ENCODE measurements at regions not wholly inside any gene's neighbourhood (a gene's known extent, or its start where the extent isn't known, plus 50 kb on each side); places are given as distances from the start of the nearest gene placed in this dataset.

DNA sequence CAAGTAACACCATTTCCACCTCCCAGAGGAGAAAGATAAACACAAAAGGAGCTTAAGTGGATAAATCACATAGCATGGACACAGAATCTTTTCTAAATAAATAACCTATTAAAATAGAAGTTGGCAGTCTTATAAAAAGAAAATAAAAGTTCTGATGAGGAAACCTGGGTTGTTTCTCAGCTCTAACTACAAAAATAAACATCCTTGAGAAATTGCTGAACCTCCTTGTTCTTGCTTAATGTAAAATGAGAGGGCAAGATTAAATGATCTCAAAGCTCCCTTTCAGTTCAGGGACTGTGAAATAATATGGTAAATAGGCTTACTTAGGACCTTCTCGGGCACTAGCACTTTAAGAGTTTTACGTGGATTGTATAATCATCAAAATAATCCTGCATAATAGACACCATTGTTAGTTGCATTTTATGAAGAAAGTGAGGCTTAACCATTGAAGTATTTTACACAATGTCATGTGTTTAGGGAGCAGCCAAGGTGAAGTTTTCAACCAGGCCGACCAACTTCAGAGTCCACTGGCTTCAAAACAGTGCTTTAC lies 214.0 kb upstream of the NOVA1 start:
- no peaks in the 10 kb centered on the region for H3K36me3 ChIP-seq (ENCODE audit: control insufficient read depth, insufficient read depth, low read length)
- no peak overlapping the region for H3K27ac ChIP-seq (ENCODE audit: low read depth, low read length)
- no peak for DNase-seq (ENCODE audit: low read depth in 4 of 6, low spot score in 6 of 6)
- H3K4me1 ChIP-seq (ENCODE audit: control insufficient read depth, insufficient read depth, low read length) = no peaks in the 10 kb centered on the region
- no peak overlapping the region for H3K4me3 ChIP-seq (ENCODE audit: low read depth, low read length)
- WGBS (ENCODE audit: insufficient coverage) = no CpG with 5 or more reads among the region's 3 CpGs
- H3K9me3 ChIP-seq (ENCODE audit: control insufficient read depth, insufficient read depth, low read length) = no peaks in the 10 kb centered on the region
- no peaks in the 10 kb centered on the region for H3K27me3 ChIP-seq (ENCODE audit: control insufficient read depth, insufficient read depth, low read length)

DNA sequence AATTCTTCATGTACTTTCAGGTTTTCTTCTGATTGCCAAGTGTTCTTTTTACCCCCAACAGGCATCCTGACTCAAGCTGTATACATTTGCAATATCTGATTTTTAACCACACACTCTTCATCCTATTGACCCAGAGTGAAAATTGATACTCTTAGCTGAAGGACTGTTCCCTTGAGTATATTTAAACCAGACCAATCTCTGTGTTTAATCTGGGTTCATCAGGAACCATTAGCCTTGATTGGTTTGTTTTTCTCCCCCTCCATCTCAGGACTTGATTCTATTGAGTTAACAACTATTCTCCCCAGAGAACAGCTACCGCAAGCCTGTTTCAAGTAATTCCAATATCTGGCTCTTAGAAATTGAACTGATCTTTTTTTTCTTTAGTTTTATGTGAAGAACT lies 222.3 kb upstream of the NOVA1 start:
- no CpG with 5 or more reads among the region's 1 CpG for WGBS (ENCODE audit: insufficient coverage)
- H3K9me3 ChIP-seq (ENCODE audit: control insufficient read depth, insufficient read depth, low read length) = no peaks in the 10 kb centered on the region
- H3K4me3 ChIP-seq (ENCODE audit: low read depth, low read length) = no peak overlapping the region
- H3K27ac ChIP-seq (ENCODE audit: low read depth, low read length) = no peak overlapping the region
- DNase-seq (ENCODE audit: low read depth in 4 of 6, low spot score in 6 of 6) = peak in 1 of 6 donors; percentile 41
- H3K36me3 ChIP-seq (ENCODE audit: control insufficient read depth, insufficient read depth, low read length) = no peaks in the 10 kb centered on the region
- no peaks in the 10 kb centered on the region for H3K27me3 ChIP-seq (ENCODE audit: control insufficient read depth, insufficient read depth, low read length)
- no peaks in the 10 kb centered on the region for H3K4me1 ChIP-seq (ENCODE audit: control insufficient read depth, insufficient read depth, low read length)

DNA sequence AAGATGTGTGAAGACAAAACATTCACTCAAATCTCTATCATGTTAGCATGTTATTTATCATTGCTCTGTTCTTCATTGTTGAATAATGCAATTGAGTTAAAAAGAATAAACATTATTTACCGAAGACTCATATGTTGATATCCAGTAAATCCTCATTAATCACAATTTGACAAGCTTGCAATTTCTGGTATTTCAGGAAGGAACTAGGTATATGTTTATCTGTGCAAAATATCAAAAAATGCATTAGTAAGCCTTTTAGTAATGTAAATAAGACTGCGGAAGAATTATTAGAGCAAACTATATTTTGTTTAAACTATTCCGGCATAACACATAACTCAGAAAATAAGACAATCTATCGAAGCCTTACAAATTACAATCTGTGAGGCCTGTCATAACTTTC lies 222.7 kb upstream of the NOVA1 start:
- Histone ChIP-seq H3K27ac (ENCODE audit: low read depth, low read length) (no peak overlapping the region), H3K4me3 (ENCODE audit: low read depth, low read length) (no peak overlapping the region), H3K36me3 (ENCODE audit: control insufficient read depth, insufficient read depth, low read length) (no peaks in the 10 kb centered on the region), H3K4me1 (ENCODE audit: control insufficient read depth, insufficient read depth, low read length) (no peaks in the 10 kb centered on the region), H3K27me3 (ENCODE audit: control insufficient read depth, insufficient read depth, low read length) (no peaks in the 10 kb centered on the region), H3K9me3 (ENCODE audit: control insufficient read depth, insufficient read depth, low read length) (no peaks in the 10 kb centered on the region)
- no peak for DNase-seq (ENCODE audit: low read depth in 4 of 6, low spot score in 6 of 6)
- WGBS (ENCODE audit: insufficient coverage) = no CpG with 5 or more reads among the region's 4 CpGs

DNA sequence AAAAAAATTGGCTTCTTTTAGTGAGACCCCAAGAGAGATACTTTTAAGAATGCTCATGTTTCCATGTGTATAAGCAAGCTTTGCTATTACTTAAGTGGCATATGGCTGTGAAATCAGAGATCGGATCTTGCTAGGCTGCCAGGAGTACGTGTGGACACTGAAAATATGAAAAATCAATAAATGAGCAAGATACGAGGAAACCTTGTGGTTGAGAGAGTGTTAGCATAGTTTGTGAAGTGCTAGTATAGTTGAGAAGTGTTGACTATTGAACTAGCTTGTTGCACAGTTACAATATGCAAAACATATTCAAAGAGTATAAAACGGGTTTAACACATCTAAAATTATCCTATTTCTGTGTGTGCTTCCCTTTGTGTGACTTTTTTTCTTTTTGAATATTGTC lies 230.9 kb upstream of the NOVA1 start:
- Histone ChIP-seq H3K27ac (ENCODE audit: low read depth, low read length) (no peak overlapping the region), H3K36me3 (ENCODE audit: control insufficient read depth, insufficient read depth, low read length) (no peaks in the 10 kb centered on the region), H3K4me3 (ENCODE audit: low read depth, low read length) (no peak overlapping the region), H3K9me3 (ENCODE audit: control insufficient read depth, insufficient read depth, low read length) (no peaks in the 10 kb centered on the region), H3K4me1 (ENCODE audit: control insufficient read depth, insufficient read depth, low read length) (no peaks in the 10 kb centered on the region), H3K27me3 (ENCODE audit: control insufficient read depth, insufficient read depth, low read length) (no peaks in the 10 kb centered on the region)
- WGBS (ENCODE audit: insufficient coverage) = 94% methylated on average over 2 of the region's 4 CpGs
- no peak for DNase-seq (ENCODE audit: low read depth in 4 of 6, low spot score in 6 of 6)

DNA sequence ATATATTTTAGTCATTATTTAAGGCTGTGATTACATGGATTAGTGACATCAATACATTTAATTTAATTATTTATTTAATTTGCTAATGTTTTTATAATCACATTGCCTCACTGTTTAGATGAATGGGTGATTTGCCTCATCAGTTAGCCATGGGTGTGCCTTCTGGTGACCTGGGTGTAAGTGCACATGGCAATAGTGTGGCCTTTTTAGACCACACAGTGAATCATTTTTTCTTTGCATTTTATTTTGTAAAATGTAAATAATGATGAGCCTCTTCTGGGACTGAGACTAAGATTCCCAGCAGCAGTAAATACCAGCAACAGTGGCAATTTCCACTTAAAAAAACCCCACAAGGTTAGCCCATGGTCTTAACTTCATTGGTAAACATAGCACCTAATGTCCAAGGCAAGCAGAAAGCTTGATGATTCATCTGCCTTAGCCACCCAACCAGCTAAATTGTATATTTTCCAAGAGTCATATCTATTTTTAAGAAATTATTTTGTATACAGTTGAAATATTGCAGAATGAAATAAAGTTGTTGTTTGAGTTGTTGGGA lies 235.9 kb upstream of the NOVA1 start:
- Histone ChIP-seq H3K36me3 (ENCODE audit: control insufficient read depth, insufficient read depth, low read length) (no peaks in the 10 kb centered on the region), H3K27ac (ENCODE audit: low read depth, low read length) (no peak overlapping the region), H3K27me3 (ENCODE audit: control insufficient read depth, insufficient read depth, low read length) (no peaks in the 10 kb centered on the region), H3K9me3 (ENCODE audit: control insufficient read depth, insufficient read depth, low read length) (no peaks in the 10 kb centered on the region), H3K4me3 (ENCODE audit: low read depth, low read length) (no peak overlapping the region), H3K4me1 (ENCODE audit: control insufficient read depth, insufficient read depth, low read length) (no peaks in the 10 kb centered on the region)
- no peak for DNase-seq (ENCODE audit: low read depth in 4 of 6, low spot score in 6 of 6)

DNA sequence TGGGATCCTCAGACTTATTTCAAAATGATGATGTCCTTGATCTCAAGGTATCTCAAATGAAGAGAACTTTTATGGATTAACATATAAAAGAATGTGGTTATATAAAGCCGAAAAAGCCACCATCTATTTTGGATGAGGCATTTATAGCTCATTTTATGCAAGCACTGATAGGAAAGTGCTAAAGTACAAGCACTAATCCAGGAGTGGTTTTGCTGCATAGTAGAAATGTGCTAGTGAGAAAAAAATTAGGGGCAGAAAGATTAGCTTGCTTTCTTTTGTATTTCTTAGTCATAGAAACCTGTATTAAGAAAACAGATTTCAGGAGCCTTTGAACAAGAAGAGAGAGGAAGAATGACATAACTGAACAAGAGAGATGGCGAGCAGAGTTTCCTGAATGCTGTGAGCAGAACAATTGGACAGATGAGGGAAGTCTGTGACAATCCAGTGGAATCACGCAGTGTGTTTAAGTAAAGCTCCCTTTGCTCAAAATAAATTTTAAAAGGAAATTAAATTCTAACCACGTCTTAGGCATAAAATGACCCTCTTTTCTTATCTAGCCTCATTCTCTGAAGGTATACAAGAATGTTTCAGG lies 238.2 kb upstream of the NOVA1 start:
- H3K27ac ChIP-seq (ENCODE audit: low read depth, low read length) = no peak overlapping the region
- no peaks in the 10 kb centered on the region for H3K27me3 ChIP-seq (ENCODE audit: control insufficient read depth, insufficient read depth, low read length)
- 100% methylated on average over 1 of the region's 4 CpGs for WGBS (ENCODE audit: insufficient coverage)
- no peaks in the 10 kb centered on the region for H3K36me3 ChIP-seq (ENCODE audit: control insufficient read depth, insufficient read depth, low read length)
- H3K9me3 ChIP-seq (ENCODE audit: control insufficient read depth, insufficient read depth, low read length) = no peaks in the 10 kb centered on the region
- H3K4me3 ChIP-seq (ENCODE audit: low read depth, low read length) = no peak overlapping the region
- DNase-seq (ENCODE audit: low read depth in 4 of 6, low spot score in 6 of 6) = peak in 1 of 6 donors; percentile 43
- no peaks in the 10 kb centered on the region for H3K4me1 ChIP-seq (ENCODE audit: control insufficient read depth, insufficient read depth, low read length)

DNA sequence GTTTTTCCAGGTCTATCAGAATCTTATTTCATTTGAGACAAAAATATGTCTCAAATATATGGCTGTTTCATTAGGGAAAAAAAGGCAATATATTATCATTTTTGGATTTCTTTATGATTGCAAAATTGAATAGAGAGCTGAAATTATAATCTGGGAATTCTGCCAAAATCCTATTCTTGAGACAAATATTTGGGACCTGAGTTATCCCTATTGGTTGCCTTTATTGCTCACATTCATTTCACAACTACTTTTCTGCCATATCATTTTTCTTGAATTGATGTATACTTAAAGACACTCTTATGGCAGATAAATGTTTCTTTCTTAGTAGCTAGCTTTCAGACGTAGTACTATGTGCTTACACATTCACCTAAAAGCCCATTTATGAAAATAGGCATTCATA lies 241.6 kb upstream of the NOVA1 start:
- Histone ChIP-seq H3K4me1 (ENCODE audit: control insufficient read depth, insufficient read depth, low read length) (no peaks in the 10 kb centered on the region), H3K9me3 (ENCODE audit: control insufficient read depth, insufficient read depth, low read length) (no peaks in the 10 kb centered on the region), H3K27me3 (ENCODE audit: control insufficient read depth, insufficient read depth, low read length) (no peaks in the 10 kb centered on the region), H3K36me3 (ENCODE audit: control insufficient read depth, insufficient read depth, low read length) (no peaks in the 10 kb centered on the region), H3K4me3 (ENCODE audit: low read depth, low read length) (no peak overlapping the region), H3K27ac (ENCODE audit: low read depth, low read length) (no peak overlapping the region)
- no peak for DNase-seq (ENCODE audit: low read depth in 4 of 6, low spot score in 6 of 6)
- no CpG with 5 or more reads among the region's 1 CpG for WGBS (ENCODE audit: insufficient coverage)

DNA sequence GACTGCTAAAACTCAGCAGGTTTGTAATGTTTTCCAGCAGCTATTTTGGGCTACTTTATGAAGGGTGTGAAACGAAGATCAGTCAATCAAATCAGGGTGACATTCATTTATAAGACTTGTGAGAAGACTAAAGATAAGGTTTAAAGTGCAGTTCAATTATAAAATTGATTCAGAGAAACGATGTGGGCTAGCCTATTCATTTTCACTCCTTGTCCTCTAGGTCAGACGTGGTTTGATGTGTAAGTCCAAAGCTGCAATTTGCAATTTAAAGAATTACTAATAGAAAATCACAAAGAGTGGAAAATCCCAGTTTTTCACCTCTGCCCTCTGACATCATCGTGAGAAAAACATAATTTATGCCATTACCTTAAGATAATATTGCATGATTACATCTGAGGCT lies 243.5 kb upstream of the NOVA1 start:
- WGBS (ENCODE audit: insufficient coverage) = 63% methylated on average over 1 of the region's 4 CpGs
- Histone ChIP-seq H3K4me3 (ENCODE audit: low read depth, low read length) (no peak overlapping the region), H3K36me3 (ENCODE audit: control insufficient read depth, insufficient read depth, low read length) (no peaks in the 10 kb centered on the region), H3K4me1 (ENCODE audit: control insufficient read depth, insufficient read depth, low read length) (no peaks in the 10 kb centered on the region), H3K27me3 (ENCODE audit: control insufficient read depth, insufficient read depth, low read length) (no peaks in the 10 kb centered on the region), H3K27ac (ENCODE audit: low read depth, low read length) (no peak overlapping the region), H3K9me3 (ENCODE audit: control insufficient read depth, insufficient read depth, low read length) (no peaks in the 10 kb centered on the region)
- peak in 1 of 6 donors; percentile 14 for DNase-seq (ENCODE audit: low read depth in 4 of 6, low spot score in 6 of 6)

DNA sequence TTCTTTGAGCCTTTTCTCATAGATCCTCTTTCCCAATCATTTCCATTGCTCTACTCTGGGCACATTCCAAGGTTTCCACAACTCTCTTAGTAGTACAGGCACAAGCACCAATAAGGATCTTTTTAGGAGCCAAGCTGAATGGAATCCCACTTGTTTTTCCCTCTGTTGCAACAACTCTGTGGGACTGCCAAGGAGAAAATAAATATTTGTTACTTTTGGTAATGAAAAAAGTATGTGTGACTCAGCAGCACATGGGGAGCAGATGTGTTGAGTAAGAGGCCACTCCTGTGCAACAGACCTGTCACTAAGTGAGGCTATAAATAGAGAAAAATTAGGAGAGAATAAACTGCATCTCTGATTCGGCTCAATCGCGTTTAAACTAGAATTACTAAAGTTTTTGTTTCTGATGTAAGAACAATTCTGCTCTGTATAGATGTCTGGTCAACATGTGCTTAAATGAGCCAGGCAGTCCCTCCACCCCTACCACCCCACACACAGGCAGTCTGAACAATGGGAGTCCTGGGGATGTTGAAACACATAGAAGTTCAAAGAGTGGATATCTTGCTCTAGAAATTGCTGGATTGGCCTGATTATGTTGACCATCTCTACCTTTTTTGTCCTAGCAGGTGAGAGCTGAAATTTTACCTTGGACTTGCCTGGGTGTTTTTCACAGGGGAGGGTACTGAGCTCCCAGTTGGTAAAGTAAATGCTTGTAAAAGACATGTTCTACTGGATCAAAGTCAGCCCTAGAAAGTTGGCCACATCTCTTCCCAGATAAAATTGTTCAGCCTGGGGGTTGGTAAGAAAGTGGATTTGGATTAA lies 244.3 kb upstream of the NOVA1 start:
- Histone ChIP-seq H3K27ac (ENCODE audit: low read depth, low read length) (no peak overlapping the region), H3K4me1 (ENCODE audit: control insufficient read depth, insufficient read depth, low read length) (no peaks in the 10 kb centered on the region), H3K27me3 (ENCODE audit: control insufficient read depth, insufficient read depth, low read length) (no peaks in the 10 kb centered on the region), H3K36me3 (ENCODE audit: control insufficient read depth, insufficient read depth, low read length) (no peaks in the 10 kb centered on the region), H3K9me3 (ENCODE audit: control insufficient read depth, insufficient read depth, low read length) (no peaks in the 10 kb centered on the region), H3K4me3 (ENCODE audit: low read depth, low read length) (no peak overlapping the region)
- no CpG with 5 or more reads among the region's 3 CpGs for WGBS (ENCODE audit: insufficient coverage)
- peak in 1 of 6 donors; percentile 42 for DNase-seq (ENCODE audit: low read depth in 4 of 6, low spot score in 6 of 6)

Data from spinal cord (tissue), 9 donors.